ENCODE measurements at regions not wholly inside any gene's neighbourhood (a gene's known extent, or its start where the extent isn't known, plus 50 kb on each side); places are given as distances from the start of the nearest gene placed in this dataset.

- no peak for ATAC-seq
- Histone ChIP-seq H3K9me2 (ENCODE audit: insufficient read depth) (no peaks in the 10 kb centered on the region), H3K4me3 (replicated peaks in 1 of 2; ENCODE audit: low read depth in 1 of 2, low read length in 2 of 2) (no peak overlapping the region), H3K79me2 (ENCODE audit: insufficient read depth, low read length) (no peaks in the 10 kb centered on the region), H3K4me2 (ENCODE audit: low read length) (no peak overlapping the region), H4K20me1 (ENCODE audit: insufficient read depth) (no peaks in the 10 kb centered on the region), H3K27ac (ENCODE audit: low read depth, low read length) (no peak overlapping the region), H3K36me3 (ENCODE audit: control insufficient read depth in 1 of 2, insufficient read depth in 2 of 2, low read length in 2 of 2) (no peaks in the 10 kb centered on the region), H3K4me1 (ENCODE audit: control insufficient read depth in 1 of 2, insufficient read depth in 2 of 2, low read length in 2 of 2) (no peaks in the 10 kb centered on the region), H3K27me3 (ENCODE audit: insufficient read depth, low read length) (no peaks in the 10 kb centered on the region), H3K9ac (ENCODE audit: low read length) (no peak overlapping the region), H3K9me3 (ENCODE audit: control insufficient read depth in 1 of 2, insufficient read depth in 1 of 2, low read depth in 1 of 2, low read length in 2 of 2) (no peaks in the 10 kb centered on the region), H2AFZ (ENCODE audit: low read depth, low read length, poor library complexity, severe bottlenecking) (no peak overlapping the region)
- no TSS peak for BruUV-seq (replicated peaks)
- CTCF ChIA-PET = no interaction called here
- POLR2A ChIA-PET = no interaction called here
- no peak for TF ChIP-seq CBX3 (IDR thresholded peaks at IDR 0.05; ENCODE audit: low read depth)
- RAD21 ChIA-PET (ENCODE audit: low non-redundant PET in 1 of 2, low total read pairs in 2 of 2, uncharacterized antibody in 2 of 2, unreplicated experiment in 2 of 2) = no interaction called here
- intact Hi-C loops (cut with micrococcal nuclease) = no loop called here
- DNase-seq (ENCODE audit: low read depth, low spot score) = no peak
Observed at GRCh38 chr12:114783089-114783618, 99.2 kb upstream of the TBX3 start.

- Histone ChIP-seq H3K4me3 (replicated peaks in 1 of 2; ENCODE audit: low read depth in 1 of 2, low read length in 2 of 2) (no peak overlapping the region), H3K36me3 (ENCODE audit: control insufficient read depth in 1 of 2, insufficient read depth in 2 of 2, low read length in 2 of 2) (no peaks in the 10 kb centered on the region), H3K27ac (ENCODE audit: low read depth, low read length) (no peak overlapping the region), H3K79me2 (ENCODE audit: insufficient read depth, low read length) (no peaks in the 10 kb centered on the region), H4K20me1 (ENCODE audit: insufficient read depth) (no peaks in the 10 kb centered on the region), H2AFZ (ENCODE audit: low read depth, low read length, poor library complexity, severe bottlenecking) (no peak overlapping the region), H3K9me2 (ENCODE audit: insufficient read depth) (no peaks in the 10 kb centered on the region), H3K9me3 (ENCODE audit: control insufficient read depth in 1 of 2, insufficient read depth in 1 of 2, low read depth in 1 of 2, low read length in 2 of 2) (no peaks in the 10 kb centered on the region), H3K4me2 (ENCODE audit: low read length) (no peak overlapping the region), H3K9ac (ENCODE audit: low read length) (no peak overlapping the region), H3K27me3 (ENCODE audit: insufficient read depth, low read length) (no peaks in the 10 kb centered on the region), H3K4me1 (ENCODE audit: control insufficient read depth in 1 of 2, insufficient read depth in 2 of 2, low read length in 2 of 2) (no peaks in the 10 kb centered on the region)
- no peak for TF ChIP-seq REST (IDR thresholded peaks at IDR 0.05; ENCODE audit: low read depth)
- TF ChIP-seq SRF (IDR thresholded peaks at IDR 0.05; ENCODE audit: low read depth) = no peak
- DNase-seq (ENCODE audit: low read depth, low spot score) (no peak), ATAC-seq (no peak)
- no TSS peak for BruUV-seq (replicated peaks)
- intact Hi-C loops (cut with micrococcal nuclease) = no loop called here
- CTCF ChIA-PET = no interaction called here
- RAD21 ChIA-PET (ENCODE audit: low non-redundant PET in 1 of 2, low total read pairs in 2 of 2, uncharacterized antibody in 2 of 2, unreplicated experiment in 2 of 2) = no interaction called here
- POLR2A ChIA-PET = no interaction called here
Observed at GRCh38 chr12:114780746-114781399, 96.9 kb upstream of the TBX3 start.

Measured in HCT116 (cell line).